HK-2 (cell line): ENCODE measurements at regions not wholly inside any gene's neighbourhood (a gene's known extent, or its start where the extent isn't known, plus 50 kb on each side); places are given as distances from the start of the nearest gene placed in this dataset.

ENCODE experiments used
- DNase-seq: peaks from one replicate; pipeline ENCODE4 v3.0.0-alpha.2; 2018; ENCODE audit not compliant: unreplicated experiment

DNA sequence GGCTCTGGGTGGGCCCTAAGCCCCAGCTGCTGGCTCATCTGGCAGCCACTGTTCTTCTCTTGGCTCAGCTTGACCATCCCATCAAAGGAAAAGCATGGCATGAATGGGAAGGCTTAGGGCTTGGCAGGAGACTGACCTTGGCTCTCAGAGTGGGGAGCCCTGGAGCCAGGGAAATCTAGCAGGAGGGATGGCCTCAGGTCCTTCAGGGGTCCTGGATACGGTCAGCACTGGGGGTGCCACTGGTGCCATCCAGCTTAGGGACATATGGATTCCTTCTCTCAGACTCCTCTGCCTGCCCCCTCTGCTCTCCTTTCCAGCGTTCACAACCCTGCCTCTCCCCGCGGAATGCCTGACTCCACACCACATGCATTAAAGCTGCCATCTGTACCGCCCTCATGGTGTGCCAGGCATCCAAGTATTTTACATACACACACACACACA, 165.5 kb upstream of the HAAO start:
- no peak for DNase-seq

DNA sequence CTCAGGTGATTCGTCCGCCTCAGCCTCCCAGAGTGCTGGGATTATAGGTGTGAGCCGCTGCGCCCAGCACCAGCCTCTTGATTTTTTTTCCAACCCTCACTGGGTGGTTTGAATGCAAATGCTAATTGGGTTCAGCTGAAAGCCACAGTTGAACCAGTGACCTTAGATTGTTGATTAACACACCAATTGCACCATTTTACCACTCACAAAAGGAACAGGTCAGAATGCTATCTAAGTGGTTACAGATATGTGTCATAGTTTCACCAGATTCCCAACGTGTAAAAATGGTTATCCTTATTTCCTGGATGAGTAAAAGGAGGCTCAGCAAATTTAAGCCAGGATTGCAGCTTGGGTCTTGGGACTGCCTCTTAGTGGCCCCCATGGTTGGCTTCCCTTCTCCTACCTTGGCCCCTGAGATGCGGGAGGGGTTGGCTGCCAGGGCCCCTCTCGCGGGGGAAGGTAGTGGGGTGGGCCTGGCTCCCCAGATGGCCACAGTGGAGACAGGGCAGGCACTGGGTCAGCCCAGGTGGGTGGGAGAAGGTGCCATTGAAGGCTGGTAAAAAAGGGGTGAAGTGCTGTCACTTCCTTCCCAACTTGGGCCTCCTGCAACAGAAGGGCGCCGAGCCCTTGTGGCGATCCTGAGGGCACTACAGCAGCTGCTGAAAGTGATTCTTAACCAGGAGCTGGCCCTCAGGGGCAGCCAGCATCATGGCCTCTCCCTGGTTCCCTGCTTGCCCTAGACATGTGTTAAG, 164.9 kb upstream of the HAAO start:
- peak; percentile 38 for DNase-seq

DNA sequence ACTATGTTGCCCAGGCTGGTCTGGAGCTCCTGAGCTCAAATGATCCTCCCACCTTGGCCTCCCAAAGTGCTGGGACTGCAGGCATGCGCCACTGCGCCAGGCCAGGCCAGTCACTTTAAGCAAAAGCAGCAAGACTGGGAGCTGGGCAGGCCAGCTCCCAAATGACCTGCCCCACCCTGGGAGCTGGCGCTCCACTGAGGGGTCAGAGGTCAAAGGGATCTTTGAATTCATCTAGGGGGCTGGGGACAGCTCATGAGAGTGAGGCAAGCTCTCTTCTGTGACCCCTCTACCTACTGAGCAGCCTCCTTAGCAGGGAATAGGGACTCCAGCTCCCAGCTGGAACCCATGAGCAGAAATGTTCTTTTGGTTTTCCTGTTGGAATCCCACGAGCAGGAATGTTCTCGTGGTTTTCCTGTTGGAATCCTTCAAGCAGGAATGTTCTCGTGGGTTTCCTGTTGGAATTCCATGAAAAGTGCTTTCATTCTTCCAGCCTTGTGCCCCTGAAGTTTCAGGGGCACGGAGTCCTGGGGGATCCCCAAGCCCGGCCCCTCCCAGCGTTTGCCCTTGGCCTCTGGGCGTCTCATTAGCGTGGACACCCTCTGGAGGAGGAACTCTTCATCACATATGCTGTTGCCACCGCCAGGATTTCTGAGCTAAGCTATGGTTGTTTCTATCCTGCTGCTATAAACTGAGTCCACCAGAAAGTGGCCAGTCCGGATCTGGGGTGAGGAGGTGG, 162.0 kb upstream of the HAAO start:
- no peak for DNase-seq

DNA sequence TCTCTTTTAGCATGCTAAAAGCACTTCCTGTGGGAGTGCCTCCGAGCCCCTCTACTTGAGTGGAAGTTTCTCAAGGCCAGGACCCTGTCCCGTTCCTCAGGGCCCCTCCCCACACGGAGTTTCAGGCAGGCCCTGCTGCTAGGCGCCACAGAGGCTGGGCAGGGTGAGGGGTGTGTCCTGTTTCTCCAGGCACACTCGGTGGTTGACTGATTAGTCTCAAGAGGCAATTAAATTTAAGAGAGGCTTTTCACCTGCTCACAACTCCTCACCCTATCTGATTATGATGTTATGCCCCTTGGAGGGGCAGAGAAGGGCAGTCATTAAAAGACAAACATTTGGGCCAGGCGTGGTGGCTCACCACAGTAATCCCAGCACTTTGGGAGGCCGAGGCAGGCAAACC, 160.8 kb upstream of the HAAO start:
- no peak for DNase-seq

DNA sequence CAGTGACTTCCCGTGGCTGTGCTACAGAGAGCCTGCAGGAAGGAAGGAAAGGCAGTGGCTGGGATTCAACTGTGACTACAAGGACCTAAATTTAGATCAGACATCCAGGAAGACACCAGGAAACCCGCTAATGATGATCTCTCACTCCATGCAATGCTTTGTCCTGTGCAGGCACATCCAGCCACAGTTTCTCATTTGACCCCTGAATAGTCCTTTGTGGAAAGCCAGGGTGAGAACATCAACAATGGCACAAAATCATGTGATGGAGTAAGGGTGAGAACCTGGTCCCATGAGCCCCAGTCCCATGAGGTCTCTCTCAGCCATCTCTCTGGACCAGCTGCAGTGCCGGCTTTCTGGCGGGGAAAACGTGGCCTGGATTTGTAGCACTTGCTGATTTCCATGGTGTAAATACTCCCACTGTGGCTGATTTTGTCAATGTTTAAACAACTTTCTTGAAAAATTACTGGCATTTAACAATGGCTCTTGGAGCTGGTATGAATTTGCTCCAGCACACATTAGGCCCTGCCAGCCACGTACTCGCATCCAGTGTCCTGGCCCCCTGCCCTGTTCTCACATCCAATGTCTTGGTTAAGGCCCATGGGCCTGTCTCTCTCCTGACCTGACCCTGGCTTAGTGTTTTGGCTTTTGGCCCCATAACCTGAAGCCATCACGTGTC, 159.0 kb upstream of the HAAO start:
- DNase-seq, result no peak

DNA sequence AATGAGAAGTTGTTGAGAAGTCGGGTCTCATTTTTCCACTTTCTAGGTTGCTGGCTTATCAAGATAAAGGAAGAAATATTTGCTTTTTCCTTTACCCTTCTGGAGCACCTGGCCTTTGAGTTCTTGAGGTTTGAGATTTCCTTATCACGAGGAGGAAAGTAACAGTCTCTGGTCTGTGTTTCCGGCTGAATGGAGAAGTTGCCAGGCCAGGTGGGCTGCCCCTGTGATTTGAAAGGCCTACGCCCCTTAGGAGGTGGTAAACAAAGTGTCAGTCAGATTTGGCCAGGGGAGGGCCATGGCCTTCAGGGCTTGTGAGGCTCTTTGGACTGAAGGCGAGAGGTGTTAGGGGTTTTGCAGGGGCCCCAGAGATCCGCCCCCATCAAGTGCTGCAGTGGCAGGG, 156.7 kb upstream of the HAAO start:
- DNase-seq, result no peak

DNA sequence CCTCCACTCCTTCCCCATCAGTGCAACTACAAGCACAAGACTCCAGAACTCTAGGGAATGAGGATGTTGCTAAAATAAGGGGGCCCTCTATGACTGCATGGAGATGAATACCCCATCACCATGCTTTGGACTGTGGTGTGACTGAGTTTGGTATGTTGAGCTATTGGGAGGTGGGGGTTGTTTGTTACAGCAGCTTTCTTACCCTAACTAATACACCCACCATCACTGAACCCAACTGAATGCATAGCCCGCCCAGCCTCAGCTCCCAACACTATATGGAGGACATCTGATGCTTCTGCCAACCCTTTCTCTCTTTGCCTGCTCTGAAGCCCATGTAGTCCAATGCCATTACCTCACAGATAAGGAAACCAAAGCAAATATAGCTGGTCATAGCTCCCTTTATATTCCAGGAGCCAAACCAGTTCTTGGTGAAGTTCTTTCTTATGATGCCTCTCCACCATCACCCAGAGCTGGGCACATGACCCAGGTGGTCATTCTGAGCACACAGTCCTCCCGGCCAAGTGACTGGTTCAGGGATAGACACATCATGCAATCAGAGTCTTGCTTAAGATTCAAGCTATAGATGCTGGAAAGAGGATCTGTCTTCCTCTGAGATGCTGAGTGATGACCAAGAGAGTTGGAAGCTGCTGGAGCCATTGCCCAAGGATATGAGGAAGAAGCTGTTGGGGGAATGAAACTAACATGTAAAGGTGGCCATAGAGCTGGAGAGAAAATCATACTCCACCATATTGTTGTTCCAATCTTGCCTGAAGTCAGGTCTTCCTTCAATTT, 155.6 kb upstream of the HAAO start:
- no peak for DNase-seq

DNA sequence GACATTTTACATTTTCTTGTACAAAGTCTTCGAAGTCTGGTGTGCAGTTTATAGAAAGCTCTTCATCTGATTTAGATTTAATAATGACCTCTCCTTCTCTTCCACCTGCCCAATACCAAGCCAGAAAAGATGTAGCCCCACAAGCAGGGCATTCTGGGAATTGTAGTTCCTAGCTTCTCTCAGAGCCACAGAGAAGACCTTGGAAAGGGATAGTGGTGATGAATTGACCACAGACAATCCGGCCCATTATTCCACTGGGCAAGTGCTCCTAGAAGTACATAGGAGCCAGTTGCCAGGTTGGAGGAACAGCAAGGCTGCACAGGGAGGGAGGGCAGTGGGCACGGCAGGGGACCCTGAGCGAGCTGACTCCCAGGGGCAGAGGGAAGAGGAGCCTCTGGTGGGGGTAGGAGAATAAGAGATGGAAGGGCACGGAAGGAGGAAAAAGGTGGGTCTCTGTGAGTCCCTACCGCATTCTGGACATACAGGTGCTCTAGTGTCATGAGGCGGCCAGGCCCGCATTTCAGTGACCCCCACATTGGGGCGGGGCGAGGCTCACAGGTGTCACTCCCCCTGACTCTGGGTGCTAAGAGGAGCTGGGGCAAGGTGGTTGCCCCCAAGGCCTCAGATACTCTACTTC, 152.5 kb upstream of the HAAO start:
- no peak for DNase-seq

DNA sequence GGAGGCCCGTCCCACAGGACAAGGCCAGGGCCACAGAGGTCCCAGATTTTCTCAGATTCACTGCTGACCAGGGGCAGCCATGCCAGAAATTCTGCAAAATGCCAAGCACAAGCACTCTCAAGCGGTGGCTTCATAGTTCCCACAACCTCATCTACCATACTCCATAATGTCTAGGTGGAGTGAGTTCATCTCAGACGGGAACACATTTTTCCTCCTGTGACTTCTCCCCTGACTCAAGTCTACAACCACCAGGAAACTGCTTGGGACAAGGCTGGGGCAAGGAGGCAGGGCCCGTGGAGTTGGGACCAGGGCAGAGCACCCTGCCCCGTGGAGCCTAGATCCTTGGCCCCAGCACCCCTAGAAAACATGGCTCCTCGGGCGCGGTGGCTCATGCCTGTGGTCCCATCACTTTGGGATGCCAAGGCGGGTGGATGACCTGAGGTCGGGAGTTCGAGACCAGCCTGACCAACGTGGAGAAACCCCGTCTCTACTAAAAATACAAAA, 150.7 kb upstream of the HAAO start:
- DNase-seq, result no peak

DNA sequence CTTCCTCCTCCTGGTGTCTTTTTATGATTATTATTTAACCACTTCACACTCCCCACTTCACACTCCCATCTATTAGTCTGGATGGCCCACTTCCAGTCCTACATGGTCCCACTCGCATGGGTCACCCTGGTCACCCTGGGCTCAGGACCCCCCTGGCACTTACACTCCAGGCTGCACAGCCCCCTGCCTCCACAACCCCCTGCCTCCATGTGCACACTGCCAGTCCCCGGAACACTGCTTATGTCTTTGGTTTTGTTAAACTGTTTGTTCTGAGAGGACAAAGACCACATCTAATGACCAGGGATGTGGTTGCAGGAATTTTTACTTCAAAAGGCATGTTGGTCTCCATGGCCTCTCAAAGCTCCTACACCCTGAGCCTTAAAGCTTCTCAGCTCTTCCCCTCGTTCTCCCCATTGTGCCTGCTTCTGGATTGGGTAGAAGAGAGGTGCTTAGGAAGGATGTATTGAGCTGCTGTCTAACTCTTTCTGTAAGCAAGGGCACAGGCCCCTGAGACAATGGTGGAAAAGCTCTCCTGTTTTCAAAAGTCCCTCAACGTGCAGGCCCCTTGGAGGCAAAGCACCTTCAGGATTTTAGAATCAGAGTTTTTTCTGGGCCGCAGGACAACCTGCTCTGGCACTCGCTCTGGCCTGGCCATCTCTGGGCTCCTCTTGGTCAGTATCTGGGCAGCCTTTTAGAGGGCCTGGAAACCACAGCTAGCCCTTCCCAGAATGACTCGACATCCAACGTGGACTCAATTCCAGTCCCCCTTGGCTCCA, 150.0 kb upstream of the HAAO start:
- DNase-seq, result no peak

DNA sequence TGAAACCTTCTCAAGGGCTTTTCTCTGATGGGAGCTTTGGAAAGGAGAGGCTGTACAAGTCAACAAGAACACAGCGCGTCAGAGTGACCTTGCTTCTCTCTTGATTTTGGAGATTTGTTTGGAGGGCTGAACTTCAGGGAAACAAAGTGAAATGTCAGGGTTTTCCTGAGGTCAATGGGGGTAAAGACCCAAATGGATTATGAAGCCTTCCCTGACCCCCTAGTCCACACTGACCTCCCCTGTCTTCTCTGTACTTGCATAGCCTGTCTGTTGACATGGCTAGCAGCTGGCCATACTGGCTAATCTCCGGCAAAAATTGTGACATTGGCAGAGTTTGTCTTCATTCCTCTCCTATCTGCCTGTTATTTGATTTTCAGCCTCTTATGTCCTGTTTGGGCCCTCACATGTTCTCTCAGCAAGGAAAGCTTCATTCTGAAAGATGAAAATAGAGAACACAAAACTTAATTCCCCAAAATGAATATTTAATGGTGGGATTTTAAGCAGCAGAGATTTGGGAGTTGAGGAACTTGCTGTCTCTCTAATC, 149.3 kb upstream of the HAAO start:
- DNase-seq, result no peak

DNA sequence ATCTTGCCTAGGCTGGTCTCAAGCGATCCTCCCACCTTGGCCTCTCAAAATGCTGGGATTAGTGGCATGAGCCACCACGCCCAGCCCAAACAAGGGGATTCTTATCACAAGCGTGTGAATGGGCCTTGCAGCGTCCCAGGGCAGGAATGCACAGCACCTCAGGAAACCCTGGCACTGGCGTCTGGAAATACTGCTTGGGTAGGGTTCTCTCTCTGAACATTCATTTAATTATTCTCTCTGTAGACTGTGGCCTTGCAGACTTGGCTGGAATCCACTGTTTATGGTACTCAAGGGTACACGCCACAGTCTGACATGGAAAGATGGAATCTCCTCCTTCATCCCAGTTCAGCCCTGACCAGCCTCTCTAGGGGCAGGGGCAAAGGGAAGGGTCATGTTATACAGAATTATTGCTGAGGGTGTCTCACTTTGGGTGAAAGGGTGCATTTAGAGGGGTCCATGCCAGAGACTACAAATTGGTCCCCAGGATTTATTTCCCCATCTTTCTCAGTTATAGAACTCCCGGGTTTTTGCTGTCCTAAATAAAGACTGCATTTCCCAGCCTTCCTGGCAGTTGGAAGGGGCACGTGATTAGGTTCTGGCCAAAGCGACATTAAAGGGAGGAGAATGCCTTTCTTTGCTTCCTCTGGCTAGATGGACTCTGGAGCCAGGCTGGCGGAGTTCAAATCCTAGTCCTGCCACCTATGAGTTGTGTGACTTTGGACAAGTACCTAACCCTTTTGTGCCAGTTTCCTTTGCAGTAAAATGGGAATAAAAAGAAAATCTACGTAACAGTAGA, 147.2 kb upstream of the HAAO start:
- DNase-seq, result no peak

DNA sequence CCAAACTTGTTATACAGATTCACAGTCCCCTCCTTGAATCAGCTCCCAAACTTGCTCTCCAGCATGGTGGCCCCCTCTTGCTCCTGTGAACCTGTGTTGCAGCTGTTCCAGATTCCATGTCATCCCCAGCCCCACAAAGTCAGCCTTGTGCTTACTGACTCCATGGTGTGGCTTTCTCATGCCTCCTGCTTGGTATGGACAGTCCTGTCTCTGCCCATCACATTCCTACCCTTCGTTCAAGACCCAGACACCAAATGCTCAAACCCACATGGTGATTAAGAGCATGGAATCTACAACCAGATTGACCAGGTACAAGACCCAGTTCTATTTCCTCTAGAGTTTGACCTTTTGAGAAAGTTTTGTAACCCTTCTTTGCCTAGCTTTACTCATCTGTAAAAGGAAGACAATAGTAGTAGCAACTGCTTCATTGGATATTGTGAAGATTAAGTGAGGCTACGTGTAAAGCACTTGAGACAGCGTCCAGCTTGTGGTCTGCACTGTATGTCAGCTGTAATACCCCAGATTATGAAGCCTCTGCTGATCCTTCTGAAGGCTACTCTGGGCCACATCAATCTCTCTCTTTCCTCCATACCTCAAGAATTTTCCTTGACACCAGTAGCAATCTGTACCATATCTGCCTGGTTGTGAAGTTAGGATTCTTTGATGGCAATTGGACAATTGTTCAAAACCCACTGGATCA, 146.4 kb upstream of the HAAO start:
- no peak for DNase-seq

DNA sequence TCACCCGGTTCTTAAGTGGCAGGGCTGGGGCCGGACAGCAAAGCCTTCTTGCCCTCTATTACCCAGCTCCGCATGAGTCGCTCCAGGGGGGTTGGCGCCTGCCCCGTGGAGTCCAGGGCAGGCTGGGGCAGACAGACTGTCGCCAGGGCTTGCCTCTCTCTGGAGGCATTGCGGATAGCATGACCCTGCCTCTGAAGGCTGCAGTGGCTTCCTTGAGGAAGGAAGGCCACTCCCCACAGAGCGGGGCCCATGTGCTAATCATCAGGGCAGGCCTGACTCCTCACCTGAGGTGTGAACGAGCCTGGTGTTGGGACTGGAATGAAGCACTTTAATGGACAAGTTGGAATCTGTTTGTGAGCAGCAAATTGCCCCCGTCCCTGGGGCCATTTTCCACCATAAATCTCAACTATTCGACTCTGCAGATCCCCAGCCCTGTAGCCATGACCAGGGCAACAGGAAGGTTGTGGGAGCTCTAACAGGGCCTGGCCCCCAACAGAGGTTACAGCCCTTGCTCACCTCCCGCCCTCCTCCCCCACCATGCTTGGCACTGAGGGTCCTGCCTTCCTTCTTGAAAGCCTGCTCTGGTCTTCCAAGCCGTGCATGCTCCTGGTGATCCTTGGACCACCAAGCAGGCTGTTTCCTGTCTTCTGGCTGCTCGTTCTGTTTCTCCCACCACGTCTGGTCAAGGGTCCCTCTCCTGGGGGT, 144.9 kb upstream of the HAAO start:
- no peak for DNase-seq

DNA sequence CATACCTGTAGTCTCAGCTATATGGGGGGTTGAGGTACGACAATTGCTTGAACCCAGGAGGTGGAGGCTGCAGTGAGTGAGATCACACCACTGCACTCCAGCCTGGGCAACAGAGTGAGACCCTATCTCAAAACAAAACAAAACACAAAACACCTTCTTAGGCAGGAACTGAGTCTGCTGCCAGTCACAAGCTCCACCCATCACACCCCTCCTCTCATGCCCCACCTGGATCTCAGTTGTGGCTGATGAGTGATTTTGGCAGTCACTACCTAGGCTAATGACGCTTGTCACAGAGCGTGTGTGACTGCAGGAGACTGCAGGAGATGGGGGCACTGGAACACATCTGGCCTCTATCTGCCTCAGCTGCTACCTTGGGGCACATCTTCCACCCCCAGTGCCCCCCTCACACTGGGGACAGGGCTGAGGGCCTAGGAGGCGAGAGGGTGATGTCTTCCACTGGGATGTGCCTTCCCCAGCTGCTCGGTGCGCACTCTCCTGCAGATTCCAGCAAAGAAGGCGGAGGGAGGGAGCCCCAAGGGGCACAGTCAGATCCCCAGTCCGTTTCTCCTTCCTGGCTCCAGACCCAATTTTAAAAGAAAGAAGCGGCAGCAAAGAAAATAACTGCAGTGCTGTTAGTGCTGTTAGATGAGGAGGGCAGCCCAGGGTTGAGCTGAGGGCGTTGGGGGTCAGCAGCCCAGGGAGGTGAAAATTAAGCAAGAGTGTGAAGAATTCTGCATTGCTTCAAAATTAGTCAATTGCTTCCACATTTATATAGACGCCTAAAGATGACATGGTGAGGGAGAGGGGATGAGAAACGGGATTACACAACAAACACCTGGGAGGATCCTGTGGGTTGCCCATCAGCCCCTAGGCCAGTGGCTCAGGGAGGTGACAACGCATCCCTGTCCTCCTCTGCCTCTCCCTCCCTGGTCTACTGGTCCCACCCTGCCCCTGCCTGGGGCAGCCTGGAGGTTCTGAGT, 143.6 kb upstream of the HAAO start:
- DNase-seq, result no peak

DNA sequence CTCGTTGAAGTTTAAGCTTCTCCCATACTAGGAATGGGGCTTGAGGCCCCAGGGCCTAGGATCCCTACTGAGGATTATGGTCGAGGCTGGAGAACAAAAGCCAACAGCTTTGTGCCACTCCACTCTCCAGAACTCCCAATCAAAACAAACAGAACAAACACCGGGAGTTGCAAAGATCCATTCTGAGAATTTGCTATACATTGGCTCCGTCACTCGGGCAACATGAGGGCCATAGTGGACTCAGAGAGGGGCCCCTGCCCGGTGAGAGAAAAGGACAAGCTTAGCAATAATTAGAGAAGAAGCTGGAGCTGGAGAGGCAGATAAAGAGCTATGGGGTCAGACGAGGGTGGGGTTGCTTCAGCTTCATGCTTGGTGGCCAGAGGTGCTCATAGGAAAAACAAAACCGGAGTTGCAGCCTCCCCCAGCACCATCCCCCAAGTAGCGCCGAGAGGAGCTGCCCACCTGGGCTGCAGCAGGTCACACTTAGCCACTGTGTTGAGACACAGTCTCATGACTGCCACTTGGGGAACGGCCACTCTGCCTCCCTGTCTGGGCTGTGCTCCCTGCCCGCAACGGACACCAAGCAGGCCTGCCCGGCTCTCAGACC, 142.3 kb upstream of the HAAO start:
- DNase-seq, result no peak

DNA sequence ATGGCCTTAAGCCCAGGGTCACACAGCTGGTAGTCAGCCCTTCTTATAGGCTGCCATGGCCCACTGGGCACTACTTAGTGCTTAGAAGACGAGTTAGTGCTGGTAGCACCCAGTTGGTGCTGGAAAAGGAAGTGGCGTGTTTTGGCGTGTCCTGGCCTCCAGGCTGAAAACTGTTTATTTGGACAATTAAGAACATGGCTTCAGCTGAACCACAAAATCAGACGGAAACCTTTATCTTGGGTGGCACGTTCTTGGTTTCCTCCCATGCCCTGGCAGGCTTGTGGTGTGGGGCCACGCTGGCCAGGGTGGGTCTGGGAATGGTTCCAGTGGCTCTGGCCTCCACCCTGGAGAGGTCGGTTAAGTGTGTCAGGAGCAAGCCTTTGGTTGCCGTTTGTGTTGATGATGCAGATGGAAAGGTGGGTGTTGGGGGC, 141.5 kb upstream of the HAAO start:
- no peak for DNase-seq
